ENCODE measurements at regions not wholly inside any gene's neighbourhood (a gene's known extent, or its start where the extent isn't known, plus 50 kb on each side); places are given as distances from the start of the nearest gene placed in this dataset.

- TF ChIP-seq MAX (IDR thresholded peaks at IDR 0.05) (no peak), CTCF (IDR thresholded peaks at IDR 0.05) (no peak), SMC3 (IDR thresholded peaks at IDR 0.05) (no peak), POLR2A (IDR thresholded peaks at IDR 0.05; ENCODE audit: low read length) (no peak), EP300 (IDR thresholded peaks at IDR 0.05) (no peak), USF2 (IDR thresholded peaks at IDR 0.05) (no peak), RAD21 (conservative IDR thresholded peaks at IDR 0.05 in 1 of 2, IDR thresholded peaks at IDR 0.05 in 1 of 2) (no peak), ZFP36 (IDR thresholded peaks at IDR 0.05; ENCODE audit: borderline replicate concordance, partially characterized antibody) (no peak), REST (IDR thresholded peaks at IDR 0.05) (no peak)
These were observed 785.9 kb downstream of the GATA3 start for GRCh38 chr10:8840356-8840755.
